CD4-positive, alpha-beta T cell treated with Interferon gamma for 1 hour (primary cell): ENCODE measurements at regions not wholly inside any gene's neighbourhood (a gene's known extent, or its start where the extent isn't known, plus 50 kb on each side); places are given as distances from the start of the nearest gene placed in this dataset.
"Not testable (repeated sequence)": the region's sequence is repeated elsewhere in the genome, so short reads cannot be mapped to it uniquely, and the experiment has no call there.

ENCODE experiments used
- DNase-seq: peaks from one replicate; pipeline ENCODE4 v3.0.0-alpha.2; 2020

GRCh38 chr2:58350484-58350883 lies 109.4 kb upstream of the FANCL start:
- no peak for DNase-seq

GRCh38 chr2:58347810-58348209 lies 106.7 kb upstream of the FANCL start:
- DNase-seq, result no peak

- DNase-seq, result no peak
Measured at GRCh38 chr2:58341047-58341446, 99.9 kb upstream of the FANCL start.

GRCh38 chr2:58339548-58340243 lies 98.6 kb upstream of the FANCL start:
- DNase-seq, result no peak

GRCh38 chr2:58336416-58336815 lies 95.3 kb upstream of the FANCL start:
- no peak for DNase-seq

- DNase-seq, result no peak
Measured at GRCh38 chr2:58334414-58334813, 93.3 kb upstream of the FANCL start.

- not testable (repeated sequence) for DNase-seq
Measured at GRCh38 chr2:58325296-58325895, 84.3 kb upstream of the FANCL start.

- no peak for DNase-seq
Measured at GRCh38 chr2:58319481-58319880, 78.4 kb upstream of the FANCL start.

- not testable (repeated sequence) for DNase-seq
Measured at GRCh38 chr2:58318949-58319348, 77.8 kb upstream of the FANCL start.

- DNase-seq, result no peak
Measured at GRCh38 chr2:58313926-58314325, 72.8 kb upstream of the FANCL start.

- no peak for DNase-seq
Measured at GRCh38 chr2:58308435-58308834, 67.3 kb upstream of the FANCL start.

- no peak for DNase-seq
Measured at GRCh38 chr2:58304843-58305242, 63.7 kb upstream of the FANCL start.

- DNase-seq, result no peak
Measured at GRCh38 chr2:58299123-58299522, 58.0 kb upstream of the FANCL start.

- no peak for DNase-seq
Measured at GRCh38 chr2:58293056-58293455, 51.9 kb upstream of the FANCL start.

- DNase-seq, result no peak
Measured at GRCh38 chr2:58291726-58292438, 50.8 kb upstream of the FANCL start.
